ENCODE measurements at regions not wholly inside any gene's neighbourhood (a gene's known extent, or its start where the extent isn't known, plus 50 kb on each side); places are given as distances from the start of the nearest gene placed in this dataset.
A peak's percentile ranks its signal among the peaks of the same experiment; 100 is the strongest.

DNA sequence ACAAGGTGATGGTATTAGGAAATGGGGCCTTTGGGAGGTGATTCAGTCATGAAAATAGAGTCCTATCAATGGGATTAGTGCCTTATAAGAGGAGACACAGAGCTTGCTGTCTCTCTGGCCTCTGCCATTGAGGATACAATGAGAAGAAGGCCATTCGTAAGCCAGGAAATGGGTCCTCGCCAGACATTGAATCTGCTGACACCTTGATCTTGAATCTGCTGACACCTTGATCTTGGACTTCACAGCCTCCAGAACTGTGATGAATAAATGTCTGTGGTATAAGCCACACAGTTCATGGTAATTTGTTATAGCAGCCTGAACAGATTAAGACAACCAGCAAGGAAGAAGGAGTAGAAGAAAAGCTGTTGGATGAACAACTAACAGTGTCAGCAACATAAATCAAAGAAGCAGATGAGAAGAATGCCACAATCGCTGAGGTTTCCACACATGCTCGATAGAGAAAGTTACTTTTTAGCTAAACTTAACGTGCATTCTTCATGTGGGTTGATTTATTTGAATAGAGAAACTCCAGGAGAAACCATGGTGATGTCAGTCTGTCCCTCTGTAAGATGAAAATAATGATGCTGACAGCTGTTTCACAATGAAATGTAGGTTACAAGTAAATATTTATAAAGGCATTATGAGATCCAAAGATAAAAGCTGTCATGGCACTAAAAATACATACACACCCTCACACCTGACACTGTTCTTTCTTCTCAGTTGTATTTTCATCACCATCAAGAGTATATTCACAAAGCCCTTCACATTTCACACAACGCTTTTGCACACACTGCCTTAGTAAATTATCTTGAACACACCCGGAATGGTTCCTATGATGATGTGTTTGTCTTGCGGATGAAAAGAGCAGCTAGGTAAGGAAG, 153.7 kb upstream of the NCK2 start:
- DNase-seq, result no peak

DNA sequence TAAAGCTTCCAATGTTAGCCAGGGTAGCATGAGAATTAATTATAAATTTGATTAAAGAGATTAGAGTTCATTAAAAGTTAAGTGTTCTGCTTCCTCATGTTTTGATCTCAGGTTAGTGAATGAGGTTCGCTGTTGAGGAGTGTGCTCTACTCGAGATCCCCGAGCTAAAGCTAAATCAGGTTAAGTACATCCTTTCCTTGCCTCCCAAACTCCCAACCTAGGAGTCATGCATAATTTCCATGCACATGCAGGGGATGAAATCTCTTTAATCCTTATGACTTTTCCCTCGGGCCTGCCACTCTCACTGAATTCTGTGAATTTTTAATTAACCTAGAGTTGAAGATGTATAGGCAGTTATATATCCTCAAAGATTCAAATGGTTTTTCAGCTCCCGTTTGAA, 156.1 kb upstream of the NCK2 start:
- DNase-seq, result no peak

DNA sequence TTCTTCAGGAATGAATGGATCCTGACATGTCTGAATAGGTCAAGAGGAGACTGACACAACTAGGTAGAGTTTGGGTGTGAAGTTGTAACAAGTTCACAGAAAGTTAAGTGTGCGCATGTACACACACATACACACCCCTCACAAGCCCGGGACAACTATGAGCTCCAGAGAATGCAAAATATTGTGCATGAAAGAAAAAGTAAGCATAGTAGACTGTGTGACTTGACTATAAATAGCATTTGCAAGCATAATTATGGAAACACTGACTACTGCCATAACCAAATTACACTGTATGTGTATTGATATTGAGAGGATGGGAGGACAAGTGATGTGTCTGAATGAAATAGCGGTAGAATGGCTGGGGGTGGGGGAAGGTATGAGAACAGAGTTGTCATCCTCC, 157.1 kb upstream of the NCK2 start:
- DNase-seq, result no peak

DNA sequence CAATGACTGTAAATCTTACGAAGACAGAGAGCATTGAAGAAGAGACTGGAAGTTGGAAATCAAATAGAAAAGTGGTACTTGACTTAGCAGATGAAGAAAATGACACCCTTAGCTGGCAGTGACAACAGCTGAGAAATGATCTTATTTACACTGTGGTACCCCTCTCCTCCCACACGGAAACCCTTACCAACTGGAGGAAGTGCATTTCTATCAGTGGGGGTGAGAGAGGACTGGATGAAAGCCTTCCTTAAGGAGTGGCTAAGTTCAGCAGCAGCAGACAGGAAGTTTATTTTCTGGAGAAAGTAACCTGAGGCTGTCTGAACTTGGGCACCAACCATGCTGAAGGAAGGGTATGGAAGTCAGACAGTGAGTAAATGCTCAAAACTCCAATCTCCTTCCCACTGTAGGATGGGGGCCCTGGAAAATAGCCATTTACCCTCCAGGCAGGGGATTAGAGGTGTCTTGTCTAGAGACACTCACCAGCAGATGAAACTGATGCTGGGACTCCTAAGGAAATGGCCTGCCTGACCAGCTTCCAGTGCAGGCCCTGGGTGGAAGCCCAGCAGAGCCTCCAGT, 160.2 kb upstream of the NCK2 start:
- no peak for DNase-seq

DNA sequence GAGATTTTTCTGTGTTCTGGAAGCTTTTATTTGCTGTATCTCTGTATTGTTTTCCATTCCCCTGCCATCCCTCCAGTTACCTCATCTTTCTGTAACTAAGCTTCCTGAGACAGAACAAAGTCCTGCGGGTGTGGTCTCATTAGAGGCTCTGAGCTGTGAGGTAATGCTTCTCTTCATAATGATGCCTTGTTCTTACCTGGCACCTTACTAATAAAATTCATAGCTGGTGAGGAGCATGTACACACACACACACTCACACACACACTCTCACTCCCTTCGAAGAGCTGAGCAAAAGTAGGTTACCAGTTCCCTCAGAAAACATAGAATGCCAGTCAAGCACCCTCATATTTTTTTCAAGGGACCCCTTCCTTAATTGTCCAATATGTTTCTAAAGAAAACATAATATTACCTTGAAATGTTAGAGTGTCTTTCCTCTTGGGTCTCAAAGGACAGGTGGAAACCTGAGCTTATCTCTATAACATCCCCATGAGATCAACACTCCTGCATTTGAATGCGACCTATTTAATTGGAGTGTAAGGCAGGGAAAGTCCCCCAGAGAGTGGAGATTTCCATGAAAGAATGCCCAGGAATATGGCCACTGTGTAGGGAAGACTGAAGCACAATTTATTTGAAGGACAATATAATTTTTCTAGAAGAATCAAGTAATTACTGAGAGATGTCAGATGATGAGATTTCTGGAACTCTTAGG, 161.6 kb upstream of the NCK2 start:
- no peak for DNase-seq

DNA sequence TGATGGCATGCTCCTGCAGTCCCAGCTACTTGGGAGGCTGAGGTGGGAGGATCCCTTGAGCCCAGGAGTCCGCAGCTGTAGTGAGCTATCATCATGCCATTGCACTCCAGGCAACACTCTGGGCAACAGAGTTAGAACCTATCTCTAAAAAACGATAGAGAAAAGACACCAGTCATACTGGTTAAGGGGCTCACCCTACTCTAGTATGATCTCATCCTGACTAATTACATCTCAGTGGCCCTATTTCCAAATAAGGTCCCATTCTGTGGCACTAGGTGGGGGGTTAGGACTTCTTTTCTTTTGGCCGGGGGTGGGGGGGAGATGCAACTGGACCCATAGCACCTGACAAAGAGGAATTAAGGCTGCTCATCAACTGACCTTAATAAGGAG, 163.2 kb upstream of the NCK2 start:
- no peak for DNase-seq

DNA sequence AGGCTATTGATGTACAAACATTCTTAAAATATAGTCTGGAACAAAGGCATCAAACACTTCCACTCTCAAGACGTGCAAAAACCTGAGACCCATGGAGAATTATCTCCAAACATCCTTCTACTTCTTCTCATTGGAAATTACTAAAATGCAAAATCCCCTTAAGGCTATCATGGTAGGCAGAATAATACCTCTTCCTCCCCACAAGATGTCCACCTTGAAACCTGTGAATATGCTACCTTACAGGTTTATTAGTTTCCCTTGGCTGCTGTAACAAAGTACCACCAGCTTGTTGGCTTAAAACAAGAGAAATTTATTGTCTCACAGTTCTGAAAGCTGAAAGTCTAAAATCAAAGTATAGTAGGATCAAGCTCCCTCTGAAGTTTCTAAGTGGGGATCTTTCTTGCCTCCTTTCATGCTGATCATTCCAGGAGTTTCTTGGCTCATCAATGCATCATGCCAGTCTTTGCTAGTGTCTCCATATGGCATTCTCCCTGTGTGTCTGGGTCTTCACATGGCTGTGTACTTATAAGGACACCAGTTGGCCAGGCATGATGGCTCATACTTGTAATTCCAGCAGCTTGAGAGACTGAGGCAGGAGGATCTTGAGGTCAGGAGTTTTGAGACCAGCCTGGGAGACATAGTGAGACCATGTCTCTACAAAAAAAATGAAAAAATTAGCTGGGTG, 163.7 kb upstream of the NCK2 start:
- DNase-seq, result no peak

DNA sequence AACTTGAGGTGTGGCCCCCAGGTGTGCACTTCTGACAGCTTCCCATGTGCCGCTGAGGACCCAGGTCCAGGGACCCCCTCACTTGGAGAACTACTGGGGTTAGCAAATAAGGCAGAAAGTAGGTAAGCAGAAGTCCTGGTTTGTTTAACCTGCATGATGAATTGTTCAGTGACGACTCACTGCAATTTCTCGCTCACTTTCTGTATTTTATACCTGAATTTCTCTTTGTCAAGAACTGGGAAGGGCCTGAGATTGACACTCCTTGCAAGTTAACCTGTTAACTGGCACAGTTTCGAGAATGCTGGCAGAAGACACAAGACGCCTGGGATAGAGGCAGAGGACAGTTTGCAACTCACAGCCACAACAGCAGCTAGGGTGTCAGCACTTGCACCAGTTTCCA, 164.5 kb upstream of the NCK2 start:
- no peak for DNase-seq

DNA sequence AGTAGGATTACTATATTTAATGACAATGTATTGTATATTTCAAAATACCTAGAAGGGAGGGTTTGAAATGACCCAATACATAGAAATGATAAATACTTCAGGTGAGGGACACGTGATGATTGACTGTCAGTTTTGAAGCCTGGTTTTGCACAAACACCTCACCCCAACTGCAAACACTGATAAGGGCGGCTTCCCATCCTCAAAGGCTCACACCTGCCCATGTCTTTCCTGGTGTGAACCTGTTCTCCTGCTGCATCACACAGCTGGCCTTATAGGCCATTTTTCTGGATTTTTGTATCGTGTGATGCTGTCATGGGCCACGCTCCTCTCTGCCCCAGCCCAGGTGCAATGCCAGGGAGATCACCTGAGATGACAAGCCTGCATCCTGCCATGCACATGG, 166.5 kb upstream of the NCK2 start:
- no peak for DNase-seq

DNA sequence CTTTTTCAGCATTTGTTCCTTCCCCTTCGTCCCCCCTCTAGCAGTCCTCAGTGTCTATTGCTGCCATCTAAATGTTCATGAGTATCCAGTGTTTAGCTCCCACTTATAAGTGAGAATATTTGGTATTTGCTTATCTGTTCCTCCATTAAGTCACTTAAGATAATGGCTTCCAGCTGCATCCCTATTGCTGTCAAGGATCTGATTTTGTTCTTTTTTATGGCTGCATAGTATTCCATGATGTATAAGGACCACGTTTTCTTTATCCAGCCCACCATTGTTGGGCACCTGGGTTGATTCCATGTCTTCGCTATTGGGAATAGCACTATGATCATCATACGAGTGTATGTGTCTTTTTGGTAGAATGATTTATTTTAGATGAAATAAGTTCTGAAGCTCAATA, 166.9 kb upstream of the NCK2 start:
- DNase-seq, result no peak

DNA sequence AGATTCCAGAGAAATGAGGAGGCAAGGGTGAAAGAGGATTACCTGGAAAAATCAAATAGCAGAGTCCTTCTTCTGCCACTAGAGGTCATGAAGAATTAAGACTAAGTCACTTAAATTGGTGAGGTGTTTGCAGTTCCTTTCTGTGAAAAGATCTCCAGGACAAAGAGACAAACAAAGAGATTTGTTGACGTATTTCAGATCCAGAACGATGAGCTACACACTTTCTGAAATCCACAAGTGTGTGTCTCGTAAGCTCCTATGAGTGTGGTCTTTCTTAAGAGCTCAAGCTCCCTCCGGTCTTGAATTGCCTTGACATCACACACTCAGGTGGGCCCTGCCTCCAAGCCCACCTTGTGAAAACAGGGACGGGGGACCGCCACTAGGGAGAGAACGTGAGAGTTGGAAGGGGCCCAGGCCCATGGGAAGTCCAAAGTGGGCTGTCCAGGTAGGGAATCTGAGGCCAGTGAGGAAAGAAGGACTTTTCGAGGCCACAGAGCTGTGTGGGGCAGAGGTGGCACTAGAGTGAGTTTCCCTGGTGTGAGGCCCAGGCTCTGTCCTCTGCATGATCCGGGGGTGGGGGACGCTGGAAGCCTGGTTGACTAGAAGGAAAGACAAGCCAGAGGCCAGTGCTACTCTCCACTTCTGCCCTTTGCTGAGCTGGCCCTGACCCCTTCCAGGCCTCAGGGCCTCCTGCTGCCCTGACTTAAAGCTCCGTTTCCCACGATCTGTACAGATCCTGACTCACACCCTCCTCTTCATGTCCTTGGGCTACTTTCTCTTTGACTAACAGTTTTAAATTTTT, 168.1 kb upstream of the NCK2 start:
- peak; percentile 65 for DNase-seq

DNA sequence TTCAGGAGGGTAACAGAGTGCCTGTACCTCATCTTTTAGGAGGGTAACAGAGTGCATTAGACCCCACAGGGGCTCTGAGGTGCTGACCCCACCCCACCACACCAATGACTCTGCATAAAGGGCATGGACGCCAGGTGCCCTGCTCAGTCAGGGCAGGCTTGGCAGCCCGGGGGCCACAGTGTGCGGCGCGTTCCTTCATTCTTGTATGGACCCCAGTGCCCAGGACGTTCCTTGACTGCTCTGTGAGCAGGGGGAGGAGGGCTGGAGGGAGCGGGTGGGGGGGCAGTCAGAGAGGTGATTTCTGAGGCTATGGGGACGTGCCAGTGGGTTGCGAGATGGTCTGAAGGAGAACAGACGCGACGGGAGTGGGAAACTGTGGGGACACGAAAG, 168.7 kb upstream of the NCK2 start:
- no peak for DNase-seq

DNA sequence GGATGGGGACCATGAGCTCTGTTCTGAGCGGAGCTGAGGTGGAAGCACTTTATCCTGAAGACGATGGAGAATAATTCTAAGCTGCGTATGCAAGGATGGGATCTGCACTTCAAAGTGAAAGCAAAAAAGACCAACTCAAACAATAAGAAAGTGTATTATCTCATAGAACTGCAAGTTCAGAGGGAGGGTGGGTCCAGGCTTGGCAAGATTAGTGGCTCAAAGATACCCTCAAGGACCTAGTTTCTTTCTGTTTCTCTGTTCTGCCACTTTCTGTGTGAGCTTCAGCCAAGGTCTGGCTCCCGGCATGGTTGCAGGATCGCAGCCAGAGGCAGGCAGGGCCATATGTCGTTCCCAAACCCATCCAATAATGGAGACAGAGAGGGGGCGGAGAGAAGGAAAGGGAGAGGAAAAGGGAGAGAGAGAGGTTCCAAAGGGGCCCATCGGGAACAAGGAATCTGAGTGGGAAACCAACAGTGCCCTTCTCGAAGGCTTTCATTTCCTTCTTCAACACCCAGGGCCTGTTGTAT, 169.2 kb upstream of the NCK2 start:
- no peak for DNase-seq

DNA sequence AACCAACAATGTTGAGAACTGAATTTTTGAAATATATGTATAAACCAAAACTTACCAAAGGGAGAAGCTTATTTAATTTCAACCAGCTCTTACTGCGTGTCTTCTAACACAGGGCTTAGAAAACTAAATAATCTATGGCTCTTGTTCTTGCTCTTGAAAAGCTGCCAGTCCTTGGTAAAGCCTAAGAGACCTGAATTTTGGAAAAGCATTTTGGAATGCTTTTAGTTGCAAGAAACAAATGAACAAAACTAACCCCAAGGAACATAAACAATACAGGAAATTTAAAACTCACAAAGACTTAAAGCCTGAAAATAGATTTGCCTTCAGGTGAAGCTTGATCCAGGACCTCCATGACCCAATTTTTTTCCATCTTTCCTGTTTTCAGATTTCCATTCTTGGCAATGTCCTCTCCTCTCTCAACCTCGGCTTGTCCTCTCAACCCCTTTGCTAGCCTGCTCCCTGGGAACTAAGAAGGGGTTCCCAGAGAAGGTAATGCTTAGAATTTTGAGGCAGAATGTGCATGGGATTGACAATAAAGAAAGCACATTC, 169.8 kb upstream of the NCK2 start:
- no peak for DNase-seq

DNA sequence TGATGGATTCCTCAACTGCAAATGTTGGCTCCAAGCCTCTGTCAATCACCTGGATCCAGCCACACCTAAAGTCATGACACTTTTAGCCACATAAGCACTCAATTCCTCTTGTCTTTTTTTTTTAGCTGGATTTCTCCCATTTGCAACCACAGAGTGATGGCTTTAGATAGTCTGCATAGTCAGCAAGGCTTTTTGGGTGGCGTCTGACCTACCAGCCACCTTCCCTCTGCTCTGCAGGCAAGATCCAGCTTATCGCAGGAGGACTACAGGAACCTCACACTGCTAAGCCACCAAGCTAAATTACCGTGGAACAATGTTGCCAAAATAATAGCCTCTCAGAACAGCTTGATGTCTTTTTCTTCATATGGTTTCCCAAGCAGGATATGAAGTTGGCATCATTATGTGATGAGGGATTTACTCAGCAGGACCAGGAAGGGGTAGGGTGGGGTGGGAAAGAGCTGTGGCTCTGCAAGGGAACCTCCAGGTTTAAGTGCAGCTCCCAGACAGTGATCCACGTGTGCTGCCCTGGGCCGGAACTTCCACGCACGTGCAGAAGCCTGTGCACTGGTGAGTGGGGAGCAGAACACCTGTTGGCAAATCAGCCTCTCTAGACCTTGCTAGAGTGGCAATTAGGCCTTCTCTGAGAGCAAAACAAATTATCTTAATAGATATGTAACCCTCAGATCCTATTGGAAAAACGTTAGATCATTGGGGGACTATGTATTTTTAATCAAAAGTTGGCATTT, 170.6 kb upstream of the NCK2 start:
- DNase-seq, result peak; percentile 19

DNA sequence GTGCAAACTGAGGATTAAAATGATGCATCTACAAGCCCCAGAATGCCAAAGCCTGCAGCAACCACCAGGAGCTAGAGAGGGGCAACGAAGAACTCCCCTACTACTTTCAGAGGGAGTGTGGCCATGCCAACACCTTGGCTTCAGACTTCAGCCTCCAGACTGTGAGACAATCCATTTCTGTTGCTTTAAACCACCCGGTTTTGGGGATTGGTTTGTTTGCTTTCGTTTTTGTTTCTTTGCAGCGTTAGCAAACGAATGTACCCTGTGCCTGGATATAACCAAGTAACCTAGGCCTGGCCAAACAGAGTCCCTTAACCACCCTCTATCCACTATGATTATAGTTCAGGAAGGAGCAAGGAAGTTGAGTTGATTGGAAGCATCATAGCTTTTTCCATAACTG, 171.2 kb upstream of the NCK2 start:
- DNase-seq, result peak; percentile 35

DNA sequence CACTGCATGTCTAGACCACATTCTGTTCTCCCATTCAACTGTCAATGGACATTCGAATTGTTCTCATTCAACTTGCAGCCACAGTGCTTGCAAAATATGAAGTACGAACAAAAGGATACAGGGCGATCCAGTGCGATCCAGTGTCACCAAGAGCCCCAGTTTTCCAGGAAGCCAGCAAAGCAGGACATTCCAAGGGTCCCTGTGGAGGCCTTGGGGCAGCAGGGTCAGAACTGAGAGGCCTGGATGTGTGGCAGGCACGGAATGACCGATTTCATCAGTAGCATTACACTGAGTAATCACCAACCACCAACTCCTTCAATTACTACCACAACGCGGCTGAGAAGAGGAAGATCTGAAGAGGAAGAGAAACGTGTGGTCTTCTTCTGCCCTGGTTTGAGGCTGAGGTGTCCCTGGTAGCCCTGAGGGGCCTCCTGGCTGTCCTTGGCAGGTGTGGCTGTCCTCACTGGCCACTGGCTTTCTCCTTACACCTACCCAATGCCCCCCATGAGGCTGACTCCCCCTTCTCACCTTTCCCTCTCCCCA, 172.7 kb upstream of the FHL2 start:
- peak; percentile 47 for DNase-seq

DNA sequence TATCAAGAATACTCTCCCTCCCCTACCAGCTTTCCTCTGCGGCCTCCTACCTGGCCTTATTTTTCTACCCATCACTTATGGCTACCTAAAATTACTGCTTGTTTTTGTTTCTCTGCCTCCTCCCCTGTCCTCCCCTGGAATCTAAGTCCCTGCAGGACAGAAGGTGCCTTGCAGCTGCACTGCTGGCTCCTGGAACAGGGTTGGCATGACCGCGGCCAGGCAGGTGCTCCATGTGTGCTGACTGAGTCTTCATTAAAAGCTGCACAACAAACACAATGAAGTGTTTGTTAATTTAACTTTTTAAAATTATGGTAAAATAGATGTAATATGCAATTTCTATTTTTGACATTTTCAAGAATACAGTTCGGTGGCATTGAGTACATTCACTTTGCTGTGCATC, 171.9 kb upstream of the FHL2 start:
- DNase-seq, result peak; percentile 11

DNA sequence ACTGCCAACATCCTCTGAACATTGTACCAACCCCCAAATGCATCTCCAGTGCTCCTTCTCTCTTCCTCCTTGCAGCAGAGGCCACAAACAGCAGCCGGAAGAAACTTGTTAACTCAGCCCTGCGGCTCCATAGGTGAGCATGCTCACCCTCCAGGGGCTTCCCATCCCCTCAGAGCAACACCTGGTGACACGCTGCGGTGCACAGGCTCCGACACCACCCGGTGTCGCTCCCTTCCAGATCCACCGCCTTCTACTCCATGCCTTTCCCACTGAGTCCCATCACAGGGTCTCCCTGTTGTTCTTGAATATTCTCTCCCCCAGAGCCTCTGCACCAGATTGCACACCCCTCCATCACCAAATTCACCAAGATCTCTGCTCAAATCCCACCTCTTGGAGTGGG, 171.5 kb upstream of the FHL2 start:
- DNase-seq, result peak; percentile 21

DNA sequence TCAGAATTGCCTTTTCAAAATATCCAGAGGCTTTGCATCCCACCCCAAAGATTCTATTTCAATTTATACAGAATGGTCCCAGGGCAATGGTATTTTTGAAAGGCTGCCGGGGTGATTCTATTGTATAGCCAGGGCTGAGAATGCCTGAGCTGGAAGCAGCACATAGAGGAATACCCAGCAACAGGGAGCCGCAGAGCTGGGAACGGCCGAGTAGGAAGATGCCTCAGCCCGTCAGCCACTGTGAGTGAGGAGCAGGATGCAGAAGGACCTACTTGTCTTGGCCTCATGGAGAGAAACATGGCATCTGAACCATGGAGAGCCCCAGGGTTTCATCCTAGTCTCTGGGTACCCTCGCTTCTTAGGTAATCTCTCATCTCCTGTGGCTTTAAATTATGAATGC, 170.8 kb upstream of the FHL2 start:
- DNase-seq, result peak; percentile 37

DNA sequence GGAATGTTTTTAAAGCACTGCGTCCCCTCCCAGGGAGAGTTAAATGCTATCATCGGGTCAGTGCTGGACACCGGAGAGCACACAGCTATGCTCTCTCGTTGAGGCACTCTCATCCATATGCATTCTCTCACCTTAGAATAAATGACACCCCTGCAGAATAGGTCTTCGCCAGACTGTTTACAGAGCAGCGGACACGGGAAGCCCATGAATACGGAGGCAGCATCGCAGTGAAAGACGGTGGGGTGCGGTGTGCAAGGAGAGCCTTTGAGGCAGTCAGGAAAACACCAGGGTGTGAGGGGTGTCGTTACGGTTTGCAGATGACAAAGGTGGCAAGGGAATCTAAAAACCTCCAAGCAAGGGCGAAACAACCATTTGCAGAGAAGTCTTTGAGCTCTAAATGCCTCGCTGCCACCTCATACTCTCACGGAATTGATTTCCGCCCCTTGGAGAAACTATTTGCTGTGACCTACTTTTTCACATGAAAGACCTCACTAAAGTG, 169.2 kb upstream of the FHL2 start:
- DNase-seq, result peak; percentile 52

Data from activated CD8-positive, alpha-beta memory T cell treated with anti-CD3 and anti-CD28 coated beads for 24 hours (primary cell).